SK-N-MC (cell line): ENCODE measurements at regions not wholly inside any gene's neighbourhood (a gene's known extent, or its start where the extent isn't known, plus 50 kb on each side); places are given as distances from the start of the nearest gene placed in this dataset.

Source experiments
- DNase-seq: peaks from one replicate; pipeline ENCODE4 v3.0.0-alpha.2; 2011; ENCODE audit warnings: low read depth, low spot score
- H3K27ac ChIP-seq: fragments of 200-600 bp; sonication (generic); 2 replicates; pipeline ENCODE4 v1.5.1; 2016; ENCODE audit warnings: mixed run types
- H3K36me3 ChIP-seq: fragments of 200-600 bp; sonication (generic); 2 replicates; pipeline ENCODE4 v1.6.1; 2017; ENCODE audit warnings: antibody characterized with exemption, low read length, mixed read lengths; ENCODE audit not compliant: insufficient read depth
- H3K4me3 ChIP-seq: fragments of 200-600 bp; sonication (generic); 2 replicates; pipeline ENCODE4 v1.5.1; 2016
- H3K9ac ChIP-seq: fragments of 200-600 bp; sonication (generic); 2 replicates; pipeline ENCODE4 v1.8.0; 2017; ENCODE audit warnings: mixed run types, mixed read lengths; ENCODE audit not compliant: insufficient read length
- H3K9me3 ChIP-seq: fragments of 200-600 bp; sonication (generic); 2 replicates; pipeline ENCODE4 v1.6.1; 2017; ENCODE audit warnings: low read depth, mild to moderate bottlenecking, antibody characterized with exemption, low read length, moderate library complexity, mixed read lengths
- EZH2 ChIP-seq: fragments of 200-600 bp; sonication (generic); IDR thresholded peaks from one replicate; pipeline ENCODE4 v1.6.1; 2017; ENCODE audit warnings: antibody characterized with exemption
- FOXP2 ChIP-seq: optimal IDR thresholded peaks from 2 replicates; pipeline ENCODE3; 2011; ENCODE audit warnings: mild to moderate bottlenecking, moderate library complexity; ENCODE audit not compliant: insufficient read depth; ENCODE audit errors: extremely low read length, control extremely low read depth
- POLR2AphosphoS5 ChIP-seq: IDR thresholded peaks from 2 replicates; pipeline ENCODE4 v1.6.1; 2012; ENCODE audit warnings: mild to moderate bottlenecking, low read depth, low read length, borderline replicate concordance

GRCh38 chr20:50363479-50363878 lies 146.7 kb upstream of the PTPN1 start:
- H3K9ac ChIP-seq, result no peak overlapping the region
- H3K36me3 ChIP-seq, result no peaks in the 10 kb centered on the region
- TF ChIP-seq FOXP2 (no peak), EZH2 (no peak), POLR2AphosphoS5 (no peak)
- no peak overlapping the region for H3K4me3 ChIP-seq
- H3K27ac ChIP-seq, result no peak overlapping the region
- H3K9me3 ChIP-seq, result no peaks in the 10 kb centered on the region
- no peak for DNase-seq

DNA sequence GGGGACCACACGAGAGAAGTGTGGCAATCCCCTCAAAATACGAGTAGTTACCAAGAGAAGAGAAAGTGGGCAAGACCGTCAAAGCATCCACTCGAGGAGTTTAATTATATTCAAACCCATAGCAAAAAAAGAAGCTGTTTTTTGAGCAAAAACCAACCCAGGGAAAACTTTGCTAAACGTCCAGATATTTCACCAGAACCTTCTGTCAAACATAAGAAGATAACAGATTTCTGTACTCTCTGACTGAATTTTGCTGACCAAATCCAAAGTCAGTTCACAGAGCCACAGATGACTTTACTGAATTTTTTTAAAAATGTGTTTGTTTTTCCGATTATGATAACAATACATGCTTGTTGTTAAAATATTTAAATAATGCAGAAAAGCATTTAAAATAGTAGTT lies 145.6 kb upstream of the PTPN1 start:
- TF ChIP-seq EZH2 (no peak), FOXP2 (no peak), POLR2AphosphoS5 (no peak)

DNA sequence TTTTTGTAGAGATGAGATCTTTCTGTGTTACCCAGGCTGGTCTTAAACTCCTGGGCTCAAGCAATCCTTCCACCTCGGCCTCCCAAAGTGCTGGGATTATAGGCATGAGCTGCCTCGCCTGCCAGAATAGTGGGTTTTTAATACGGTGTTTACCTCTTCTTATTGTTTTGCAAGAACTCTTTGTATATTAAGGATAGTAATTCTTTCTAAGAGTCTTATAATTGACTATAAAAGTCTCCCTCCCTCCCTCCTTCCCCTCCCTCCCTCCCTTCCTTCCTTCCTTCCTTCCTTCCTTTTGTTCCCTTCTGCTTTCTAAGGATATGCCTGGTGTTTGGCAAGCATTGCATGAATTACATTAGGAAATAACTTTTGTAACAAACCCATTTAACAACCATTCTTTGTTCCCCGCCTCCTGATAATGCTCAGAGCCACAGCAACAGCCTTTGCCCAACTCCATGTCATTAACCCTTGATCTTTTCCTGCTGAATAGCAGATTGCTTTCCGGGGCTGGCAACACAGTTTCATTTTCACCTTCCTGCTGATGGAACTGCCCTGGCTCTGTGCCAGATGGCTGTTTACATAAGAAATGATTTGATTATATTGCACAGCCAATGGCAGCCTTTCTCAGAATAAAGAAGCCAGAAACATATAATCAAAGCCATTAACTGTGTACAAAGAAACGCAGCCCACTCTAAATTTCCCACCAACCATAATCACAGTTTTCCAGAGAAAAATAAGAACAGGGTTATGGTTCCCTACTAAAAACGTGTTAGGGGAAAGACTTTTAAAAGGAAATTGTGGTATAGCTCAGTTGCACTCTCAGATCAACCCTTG lies 143.7 kb upstream of the PTPN1 start:
- no peaks in the 10 kb centered on the region for H3K9me3 ChIP-seq
- H3K36me3 ChIP-seq, result no peaks in the 10 kb centered on the region
- TF ChIP-seq FOXP2 (no peak), POLR2AphosphoS5 (no peak; the same call in 1 of the 2 replicates)
- DNase-seq, result peak; percentile 96
- H3K4me3 ChIP-seq, result peak overlapping the region; percentile 47
- peak overlapping the region; percentile 88 for H3K27ac ChIP-seq
- H3K9ac ChIP-seq, result no peak overlapping the region

More for the DNA sequence above, 145.6 kb upstream of the PTPN1 start:
- no peak overlapping the region for H3K4me3 ChIP-seq
- H3K9ac ChIP-seq, result no peak overlapping the region
- no peak overlapping the region for H3K27ac ChIP-seq
- no peaks in the 10 kb centered on the region for H3K9me3 ChIP-seq
- H3K36me3 ChIP-seq, result no peaks in the 10 kb centered on the region
- DNase-seq, result no peak

- H3K9ac ChIP-seq, result no peak overlapping the region
- H3K27ac ChIP-seq, result peak overlapping the region; percentile 88
Measured at GRCh38 chr20:50367104-50367674, 143.0 kb upstream of the PTPN1 start.

DNA sequence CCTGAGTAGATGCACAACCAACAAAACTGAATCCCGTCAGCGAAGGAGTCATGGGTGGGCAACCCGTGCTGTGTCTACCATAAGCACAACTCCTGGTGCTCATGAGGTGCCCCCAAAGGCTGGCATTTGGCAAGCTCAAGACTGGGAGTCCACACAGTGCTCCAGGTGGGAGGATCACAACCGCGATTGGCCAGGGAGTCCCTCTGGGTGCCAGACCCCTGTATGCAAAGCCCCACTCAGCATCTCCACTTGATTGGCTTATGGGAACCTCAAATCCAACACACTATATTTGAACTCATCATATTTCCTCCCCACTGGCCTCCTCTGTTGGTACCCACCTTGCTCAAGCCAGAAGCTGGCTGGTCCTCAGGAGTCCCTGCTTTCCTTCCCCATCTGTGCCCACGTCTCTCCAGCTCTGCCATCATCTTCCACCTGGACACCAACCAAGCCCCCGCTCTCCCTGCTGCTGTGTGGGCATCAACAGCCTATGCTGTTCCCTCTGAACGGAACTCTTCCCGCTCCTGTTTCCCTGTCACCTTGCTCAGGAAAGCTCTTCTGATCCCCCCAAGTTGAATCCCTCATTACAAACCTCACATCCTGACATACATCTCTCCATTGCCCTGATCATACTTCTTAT lies 142.3 kb upstream of the PTPN1 start:
- H3K9me3 ChIP-seq, result no peaks in the 10 kb centered on the region
- no peak for TF ChIP-seq POLR2AphosphoS5
- TF ChIP-seq EZH2, result no peak
- TF ChIP-seq FOXP2, result no peak
- no peak overlapping the region for H3K9ac ChIP-seq
- H3K36me3 ChIP-seq, result no peaks in the 10 kb centered on the region
- no peak for DNase-seq
- no peak overlapping the region for H3K4me3 ChIP-seq
- H3K27ac ChIP-seq, result no peak overlapping the region

More at GRCh38 chr20:50367104-50367674, 143.0 kb upstream of the PTPN1 start:
- no peaks in the 10 kb centered on the region for H3K36me3 ChIP-seq
- DNase-seq, result no peak
- peak overlapping the region; percentile 47 for H3K4me3 ChIP-seq
- no peaks in the 10 kb centered on the region for H3K9me3 ChIP-seq
- no peak for TF ChIP-seq FOXP2
- TF ChIP-seq EZH2, result no peak
- TF ChIP-seq POLR2AphosphoS5, result no peak

DNA sequence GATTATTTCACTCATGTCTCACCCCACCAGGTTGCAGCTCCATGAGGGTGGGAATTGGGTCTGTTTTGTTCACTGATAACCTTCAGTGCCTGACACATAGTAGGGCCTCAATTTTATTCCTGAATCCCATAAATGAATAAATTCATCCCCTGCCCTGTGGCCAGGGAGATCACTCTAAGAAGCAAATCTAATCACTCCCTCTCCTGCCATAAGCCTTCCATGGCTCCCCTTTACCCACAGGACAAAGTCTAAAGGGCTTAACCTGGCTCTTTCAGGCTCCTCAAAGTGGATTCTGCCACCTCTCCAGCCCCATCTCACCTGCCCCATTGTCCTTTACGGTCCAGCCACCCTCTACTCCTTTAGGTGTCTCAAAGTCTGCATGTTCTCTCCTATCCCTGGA lies 141.8 kb upstream of the PTPN1 start:
- Histone ChIP-seq H3K27ac (no peak overlapping the region), H3K9me3 (no peaks in the 10 kb centered on the region), H3K36me3 (no peaks in the 10 kb centered on the region), H3K4me3 (no peak overlapping the region), H3K9ac (no peak overlapping the region)
- no peak for DNase-seq
- TF ChIP-seq POLR2AphosphoS5 (no peak), FOXP2 (no peak), EZH2 (no peak)

DNA sequence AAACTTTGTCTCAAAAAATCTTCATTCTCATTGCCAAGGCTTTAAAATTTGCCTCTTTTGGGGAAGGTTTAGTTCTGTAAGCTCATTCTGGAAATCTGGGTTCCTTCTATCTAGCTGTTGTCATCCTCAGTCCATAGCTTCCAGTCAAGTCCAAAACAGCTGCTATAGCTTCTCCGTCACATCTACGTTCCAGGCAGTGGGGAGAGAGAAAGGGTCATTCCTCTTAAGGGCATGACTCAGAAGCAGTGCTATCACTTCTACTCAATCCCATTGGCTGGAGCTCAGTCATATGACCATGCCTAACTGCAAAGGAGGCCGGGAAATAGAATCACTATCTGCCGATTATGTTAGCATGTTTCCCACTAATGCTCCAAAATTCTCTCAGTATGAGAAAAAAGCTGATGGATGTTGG lies 141.4 kb upstream of the PTPN1 start:
- TF ChIP-seq POLR2AphosphoS5 (no peak), EZH2 (no peak), FOXP2 (no peak)
- no peak for DNase-seq
- Histone ChIP-seq H3K36me3 (no peaks in the 10 kb centered on the region), H3K9ac (no peak overlapping the region), H3K27ac (no peak overlapping the region), H3K4me3 (no peak overlapping the region), H3K9me3 (no peaks in the 10 kb centered on the region)
